WERI-Rb-1 (cell line): ENCODE measurements at regions not wholly inside any gene's neighbourhood (a gene's known extent, or its start where the extent isn't known, plus 50 kb on each side); places are given as distances from the start of the nearest gene placed in this dataset.
"Not testable (repeated sequence)": the region's sequence is repeated elsewhere in the genome, so short reads cannot be mapped to it uniquely, and the experiment has no call there.

Source experiments
- DNase-seq: peaks from one replicate; pipeline ENCODE4 v3.0.0-alpha.2; 2020
- H3K27ac ChIP-seq: fragments of 250-450 bp; sonication (Bioruptor Pico); 2 replicates; pipeline ENCODE4 v1.5.1; 2020; ENCODE audit warnings: mild to moderate bottlenecking, moderate library complexity
- H3K27me3 ChIP-seq: fragments of 250-450 bp; sonication (Bioruptor Pico); 2 replicates; pipeline ENCODE4 v1.5.1; 2021; ENCODE audit warnings: mild to moderate bottlenecking, low read depth, moderate library complexity; ENCODE audit not compliant: insufficient read depth, severe bottlenecking
- H3K36me3 ChIP-seq: fragments of 250-450 bp; sonication (Bioruptor Pico); 2 replicates; pipeline ENCODE4 v1.5.1; 2020; ENCODE audit warnings: mild to moderate bottlenecking, moderate library complexity
- H3K4me3 ChIP-seq: 2 replicates; pipeline ENCODE4 v1.5.1; 2011; ENCODE audit warnings: low read depth, mild to moderate bottlenecking, control low read depth, low read length
- H3K9me3 ChIP-seq: fragments of 250-450 bp; sonication (Bioruptor Pico); 2 replicates; pipeline ENCODE4 v1.5.1; 2021; ENCODE audit warnings: mild to moderate bottlenecking, moderate library complexity; ENCODE audit not compliant: severe bottlenecking
- TF ChIP-seq, protein P1 (sequence below): IDR thresholded peaks from 2 replicates; pipeline ENCODE4 v1.5.1; 2011; ENCODE audit warnings: low read depth, mild to moderate bottlenecking, control low read depth, inconsistent platforms, low read length

DNA sequence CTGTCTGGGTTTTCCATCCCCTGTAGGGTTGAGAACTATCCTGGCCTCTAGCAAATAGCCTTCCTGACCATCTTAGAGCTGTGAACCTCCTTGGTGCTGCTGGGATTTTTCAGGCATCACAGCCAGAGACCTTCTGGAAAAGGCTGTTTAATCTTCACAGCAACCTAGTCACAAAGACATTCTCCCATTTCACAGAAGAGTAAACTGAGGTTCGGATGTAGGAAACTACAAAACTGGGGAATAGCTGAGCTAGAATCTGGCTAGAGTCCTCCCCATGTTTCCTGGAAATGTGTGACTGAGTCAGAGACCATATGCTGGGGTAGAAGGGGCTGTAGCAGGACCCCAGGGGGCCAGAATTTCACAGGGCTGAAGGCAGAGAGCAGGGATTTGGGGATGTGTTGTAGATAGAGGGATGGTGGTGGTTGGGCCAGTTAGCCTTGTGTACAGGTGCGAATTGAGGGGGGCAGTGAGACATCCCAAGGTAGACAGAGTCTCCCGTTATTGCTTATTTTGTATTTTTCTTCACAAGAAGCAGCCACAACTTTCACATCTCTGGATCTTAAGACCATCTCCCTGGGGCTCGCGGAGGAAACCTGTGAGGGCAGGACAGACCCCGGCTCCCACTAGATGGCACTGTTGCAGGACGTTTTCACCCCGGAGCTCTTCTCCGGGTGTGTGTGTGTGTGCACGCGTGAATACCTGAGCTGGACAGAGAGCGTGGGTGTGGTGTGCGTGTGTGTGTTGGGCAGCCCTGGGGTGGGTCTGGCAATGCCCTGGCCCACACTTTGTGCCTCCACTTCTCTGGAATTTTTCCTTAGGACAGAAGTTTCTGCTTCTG lies 66.9 kb upstream of the PRR23C start:
- Histone ChIP-seq H3K4me3 (no peak overlapping the region), H3K9me3 (no peaks in the 10 kb centered on the region), H3K27me3 (no peaks in the 10 kb centered on the region), H3K36me3 (no peaks in the 10 kb centered on the region), H3K27ac (no peak overlapping the region; the same call in 1 of the 2 replicates)
- TF ChIP-seq, protein P1, sequence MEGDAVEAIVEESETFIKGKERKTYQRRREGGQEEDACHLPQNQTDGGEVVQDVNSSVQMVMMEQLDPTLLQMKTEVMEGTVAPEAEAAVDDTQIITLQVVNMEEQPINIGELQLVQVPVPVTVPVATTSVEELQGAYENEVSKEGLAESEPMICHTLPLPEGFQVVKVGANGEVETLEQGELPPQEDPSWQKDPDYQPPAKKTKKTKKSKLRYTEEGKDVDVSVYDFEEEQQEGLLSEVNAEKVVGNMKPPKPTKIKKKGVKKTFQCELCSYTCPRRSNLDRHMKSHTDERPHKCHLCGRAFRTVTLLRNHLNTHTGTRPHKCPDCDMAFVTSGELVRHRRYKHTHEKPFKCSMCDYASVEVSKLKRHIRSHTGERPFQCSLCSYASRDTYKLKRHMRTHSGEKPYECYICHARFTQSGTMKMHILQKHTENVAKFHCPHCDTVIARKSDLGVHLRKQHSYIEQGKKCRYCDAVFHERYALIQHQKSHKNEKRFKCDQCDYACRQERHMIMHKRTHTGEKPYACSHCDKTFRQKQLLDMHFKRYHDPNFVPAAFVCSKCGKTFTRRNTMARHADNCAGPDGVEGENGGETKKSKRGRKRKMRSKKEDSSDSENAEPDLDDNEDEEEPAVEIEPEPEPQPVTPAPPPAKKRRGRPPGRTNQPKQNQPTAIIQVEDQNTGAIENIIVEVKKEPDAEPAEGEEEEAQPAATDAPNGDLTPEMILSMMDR: peak; percentile 91
- peak; percentile 87 for DNase-seq

DNA sequence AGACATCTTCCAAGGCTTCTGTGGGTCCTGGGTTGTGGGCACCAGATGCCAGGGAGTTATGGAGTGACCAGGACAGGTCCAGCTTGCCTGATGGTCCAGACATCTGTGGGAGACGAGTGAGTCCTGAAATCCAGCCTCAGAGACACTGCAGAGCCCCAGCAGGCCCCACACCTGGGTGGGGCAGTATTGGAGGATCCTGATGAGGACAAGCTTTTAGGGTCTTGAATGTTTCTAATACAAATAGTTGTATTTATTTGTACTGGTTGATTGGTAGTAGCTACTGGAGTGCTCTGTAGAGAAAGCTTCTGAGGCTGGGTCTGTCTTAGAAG lies 67.5 kb upstream of the PRR23C start:
- Histone ChIP-seq H3K9me3 (no peaks in the 10 kb centered on the region), H3K36me3 (no peaks in the 10 kb centered on the region), H3K27ac (no peak overlapping the region; the same call in 1 of the 2 replicates), H3K4me3 (no peak overlapping the region), H3K27me3 (no peaks in the 10 kb centered on the region)
- no peak for DNase-seq
- TF ChIP-seq, protein P1: no peak

DNA sequence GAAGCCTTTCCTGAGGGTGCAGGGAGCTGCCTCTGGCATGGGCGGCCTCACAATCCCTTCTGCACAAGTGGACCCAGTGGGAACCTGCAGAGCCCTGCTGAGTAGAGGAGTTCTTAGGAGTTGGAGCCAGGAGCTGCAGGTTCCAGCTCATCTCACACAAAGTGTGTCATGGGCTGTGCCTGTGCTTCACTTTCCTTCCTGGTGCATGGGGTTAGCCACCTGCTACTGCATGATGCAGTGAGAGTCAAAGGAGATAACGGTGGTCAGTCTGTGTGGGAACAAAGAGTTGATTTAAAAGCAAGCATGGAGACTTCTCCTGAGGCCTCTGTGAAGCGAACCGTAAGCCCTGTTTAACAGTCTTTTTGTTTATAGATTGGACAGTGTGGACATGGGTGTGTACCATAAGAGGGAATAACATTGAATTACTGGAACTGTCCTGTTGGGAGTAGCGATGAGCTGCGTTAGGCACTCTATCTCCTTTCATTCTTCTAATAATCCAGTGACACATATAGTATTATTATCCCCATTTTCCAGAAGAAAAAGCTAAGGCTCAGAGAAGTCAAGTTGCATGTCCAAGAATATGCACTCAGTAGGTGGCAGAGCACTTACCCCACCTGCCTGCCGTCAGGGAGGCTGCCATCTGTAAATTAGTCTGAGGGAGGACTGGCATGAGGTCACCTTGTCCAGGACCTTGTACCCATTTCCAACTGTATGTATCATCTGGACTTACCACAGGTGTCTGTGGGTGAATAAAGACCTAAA lies 68.7 kb upstream of the PRR23C start:
- Histone ChIP-seq H3K4me3 (no peak overlapping the region), H3K9me3 (no peaks in the 10 kb centered on the region), H3K36me3 (no peaks in the 10 kb centered on the region), H3K27me3 (no peaks in the 10 kb centered on the region), H3K27ac (no peak overlapping the region)
- peak; percentile 39 for DNase-seq
- TF ChIP-seq, protein P1: peak; percentile 49; the same call in 1 of the 2 replicates

DNA sequence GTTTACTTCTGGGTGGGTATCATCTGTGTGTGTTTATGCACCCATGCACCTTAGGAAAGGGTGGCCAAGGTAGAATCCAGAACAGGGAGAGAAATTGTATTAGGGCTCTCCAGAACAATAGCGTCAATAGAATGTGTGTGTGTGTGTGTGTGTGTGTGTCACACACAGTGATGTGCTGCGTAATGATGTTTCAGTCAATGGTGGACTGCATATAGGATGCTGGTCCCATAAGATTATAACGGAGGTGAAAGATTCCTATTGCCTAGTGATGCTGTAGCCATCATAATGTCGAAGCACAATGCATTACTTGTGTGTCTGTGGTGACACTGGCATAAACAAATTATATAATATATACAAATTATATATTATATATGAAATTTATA lies 69.3 kb upstream of the PRR23C start:
- no peaks in the 10 kb centered on the region for H3K27me3 ChIP-seq
- no peak overlapping the region for H3K4me3 ChIP-seq
- H3K9me3 ChIP-seq: no peaks in the 10 kb centered on the region
- TF ChIP-seq, protein P1: no peak
- DNase-seq: no peak
- no peak overlapping the region for H3K27ac ChIP-seq
- H3K36me3 ChIP-seq: no peaks in the 10 kb centered on the region

DNA sequence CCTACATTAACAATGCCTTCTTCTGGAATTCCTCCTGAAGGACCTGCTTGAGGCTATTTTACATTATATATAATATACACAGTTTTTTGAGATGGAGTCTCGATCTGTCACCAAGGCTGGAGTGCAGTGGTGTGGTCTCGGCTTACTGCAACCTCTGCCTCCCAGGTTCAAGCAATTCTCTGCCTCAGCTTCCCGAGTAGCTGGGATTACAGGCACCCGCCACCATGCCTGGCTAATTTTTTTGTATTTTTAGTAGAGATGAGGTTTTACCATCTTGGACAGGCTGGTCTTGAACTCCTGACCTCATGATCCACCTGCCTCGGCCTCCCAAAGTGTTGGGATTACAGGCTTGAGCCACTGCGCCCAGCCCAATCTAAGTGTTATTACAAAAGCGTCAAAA lies 71.9 kb upstream of the PRR23C start:
- not testable (repeated sequence) for H3K36me3 ChIP-seq, H3K9me3 ChIP-seq, DNase-seq, H3K4me3 ChIP-seq, H3K27ac ChIP-seq, H3K27me3 ChIP-seq

DNA sequence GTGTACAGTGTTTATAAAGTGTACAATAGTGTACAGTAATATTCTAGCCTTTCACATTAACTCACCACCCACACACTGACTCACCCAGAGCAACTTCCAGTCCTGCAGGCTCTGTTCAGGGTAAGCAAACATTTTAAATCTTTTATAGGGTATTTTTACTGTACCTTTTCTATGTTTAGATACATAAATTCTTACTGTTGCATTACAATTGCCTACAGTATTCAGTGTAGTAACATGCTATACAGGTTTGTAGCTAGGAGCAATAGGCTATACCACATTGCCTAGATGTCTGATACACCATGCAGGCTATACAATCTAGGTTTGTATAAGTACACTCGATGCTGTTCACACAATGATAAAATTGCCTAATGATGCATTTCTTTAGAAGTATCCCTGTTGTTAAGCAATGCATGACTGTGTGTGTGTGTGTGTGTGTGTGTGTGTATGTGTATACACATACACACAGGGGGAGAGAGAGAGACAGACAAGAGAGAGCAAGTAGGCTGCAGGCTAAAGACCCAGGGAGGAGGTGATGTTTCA lies 72.5 kb upstream of the PRR23C start:
- H3K36me3 ChIP-seq: no peaks in the 10 kb centered on the region
- no peaks in the 10 kb centered on the region for H3K27me3 ChIP-seq
- no peaks in the 10 kb centered on the region for H3K9me3 ChIP-seq
- TF ChIP-seq, protein P1: no peak
- no peak overlapping the region for H3K4me3 ChIP-seq
- DNase-seq: no peak
- H3K27ac ChIP-seq: no peak overlapping the region
